ENCODE measurements at regions not wholly inside any gene's neighbourhood (a gene's known extent, or its start where the extent isn't known, plus 50 kb on each side); places are given as distances from the start of the nearest gene placed in this dataset.

- in situ Hi-C loops (cut with MboI): no loop called here
- TF ChIP-seq EZH2phosphoT487 (IDR thresholded peaks at IDR 0.05; ENCODE audit: insufficient read depth, low read depth): no peak
- no peak for TF ChIP-seq EZH2 (IDR thresholded peaks at IDR 0.05; ENCODE audit: insufficient read depth, poor library complexity, severe bottlenecking)
Measured at GRCh38 chr16:7124242-7124641, 208.4 kb upstream of the RBFOX1 start.

GRCh38 chr16:7116734-7117133, 215.9 kb upstream of the RBFOX1 start:
- Histone ChIP-seq H3K27me3 (replicated peaks; ENCODE audit: insufficient read depth) (no peaks in the 10 kb centered on the region), H3K79me2 (ENCODE audit: insufficient read depth) (no peaks in the 10 kb centered on the region), H3K9ac (no peak overlapping the region), H3K4me1 (ENCODE audit: insufficient read depth) (no peaks in the 10 kb centered on the region), H3K36me3 (ENCODE audit: low read depth) (no peaks in the 10 kb centered on the region), H3F3A (ENCODE audit: insufficient read depth) (no peaks in the 10 kb centered on the region), H3K9me2 (ENCODE audit: insufficient read depth) (no peaks in the 10 kb centered on the region), H3K9me3 (ENCODE audit: low read depth) (no peaks in the 10 kb centered on the region), H3K4me3 (no peak overlapping the region), H4K20me1 (ENCODE audit: insufficient read depth) (no peaks in the 10 kb centered on the region), H3K27ac (no peak overlapping the region), H2AFZ (no peak overlapping the region), H3K4me2 (ENCODE audit: unreplicated experiment) (no peak overlapping the region)
- in situ Hi-C loops (cut with MboI): no loop called here
- WGBS, 2 experiments (ENCODE audit: low coverage in 1 of 2, low lambda C conversion rate in 2 of 2, missing lambda C conversion rate in 2 of 2): 16 to 20% methylated on average over 3 of the region's 3 CpGs
- no peak for DNase-seq
- TF ChIP-seq EZH2 (IDR thresholded peaks at IDR 0.05; ENCODE audit: insufficient read depth, poor library complexity, severe bottlenecking) (no peak), EZH2phosphoT487 (IDR thresholded peaks at IDR 0.05; ENCODE audit: insufficient read depth, low read depth) (no peak)

More at GRCh38 chr16:7124242-7124641, 208.4 kb upstream of the RBFOX1 start:
- no peak overlapping the region for H3K4me3 ChIP-seq
- no peaks in the 10 kb centered on the region for H3K9me2 ChIP-seq (ENCODE audit: insufficient read depth)
- no peak overlapping the region for H3K4me2 ChIP-seq (ENCODE audit: unreplicated experiment)
- no peaks in the 10 kb centered on the region for H3F3A ChIP-seq (ENCODE audit: insufficient read depth)
- H3K27me3 ChIP-seq (replicated peaks; ENCODE audit: insufficient read depth): no peaks in the 10 kb centered on the region
- 22 to 42% methylated on average over 1 to 2 of the region's 2 CpGs for WGBS, 2 experiments (ENCODE audit: low coverage in 1 of 2, low lambda C conversion rate in 2 of 2, missing lambda C conversion rate in 2 of 2)
- no peak for DNase-seq
- H3K27ac ChIP-seq: no peak overlapping the region
- no peaks in the 10 kb centered on the region for H3K79me2 ChIP-seq (ENCODE audit: insufficient read depth)
- H3K4me1 ChIP-seq (ENCODE audit: insufficient read depth): no peaks in the 10 kb centered on the region
- no peak overlapping the region for H2AFZ ChIP-seq
- no peak overlapping the region for H3K9ac ChIP-seq
- H3K9me3 ChIP-seq (ENCODE audit: low read depth): no peaks in the 10 kb centered on the region
- H4K20me1 ChIP-seq (ENCODE audit: insufficient read depth): no peaks in the 10 kb centered on the region
- no peaks in the 10 kb centered on the region for H3K36me3 ChIP-seq (ENCODE audit: low read depth)

- no peak for DNase-seq
- in situ Hi-C loops (cut with MboI): no loop called here
Measured at GRCh38 chr16:7115898-7116297, 216.7 kb upstream of the RBFOX1 start.

GRCh38 chr16:7113949-7114348, 218.7 kb upstream of the RBFOX1 start:
- H4K20me1 ChIP-seq (ENCODE audit: insufficient read depth): no peaks in the 10 kb centered on the region
- H3K36me3 ChIP-seq (ENCODE audit: low read depth): no peaks in the 10 kb centered on the region
- TF ChIP-seq EZH2phosphoT487 (IDR thresholded peaks at IDR 0.05; ENCODE audit: insufficient read depth, low read depth) (no peak), EZH2 (IDR thresholded peaks at IDR 0.05; ENCODE audit: insufficient read depth, poor library complexity, severe bottlenecking) (no peak)
- H3K27ac ChIP-seq: no peak overlapping the region
- H3K9ac ChIP-seq: no peak overlapping the region
- H3K9me3 ChIP-seq (ENCODE audit: low read depth): no peaks in the 10 kb centered on the region
- no peak for DNase-seq
- H3K79me2 ChIP-seq (ENCODE audit: insufficient read depth): no peaks in the 10 kb centered on the region
- in situ Hi-C loops (cut with MboI): no loop called here
- H3K4me1 ChIP-seq (ENCODE audit: insufficient read depth): no peaks in the 10 kb centered on the region
- H3F3A ChIP-seq (ENCODE audit: insufficient read depth): no peaks in the 10 kb centered on the region
- no peak overlapping the region for H3K4me3 ChIP-seq
- WGBS, 2 experiments (ENCODE audit: low coverage in 1 of 2, low lambda C conversion rate in 2 of 2, missing lambda C conversion rate in 2 of 2): 7 to 11% methylated on average over 2 of the region's 2 CpGs
- no peak overlapping the region for H3K4me2 ChIP-seq (ENCODE audit: unreplicated experiment)
- H3K27me3 ChIP-seq (replicated peaks; ENCODE audit: insufficient read depth): no peaks in the 10 kb centered on the region
- H2AFZ ChIP-seq: no peak overlapping the region
- H3K9me2 ChIP-seq (ENCODE audit: insufficient read depth): no peaks in the 10 kb centered on the region

More at GRCh38 chr16:7115898-7116297, 216.7 kb upstream of the RBFOX1 start:
- Histone ChIP-seq H3K4me3 (no peak overlapping the region), H3K4me1 (ENCODE audit: insufficient read depth) (no peaks in the 10 kb centered on the region), H3K79me2 (ENCODE audit: insufficient read depth) (no peaks in the 10 kb centered on the region), H2AFZ (no peak overlapping the region), H3K27me3 (replicated peaks; ENCODE audit: insufficient read depth) (no peaks in the 10 kb centered on the region), H4K20me1 (ENCODE audit: insufficient read depth) (no peaks in the 10 kb centered on the region), H3K27ac (no peak overlapping the region), H3F3A (ENCODE audit: insufficient read depth) (no peaks in the 10 kb centered on the region), H3K36me3 (ENCODE audit: low read depth) (no peaks in the 10 kb centered on the region), H3K4me2 (ENCODE audit: unreplicated experiment) (no peak overlapping the region), H3K9me2 (ENCODE audit: insufficient read depth) (no peaks in the 10 kb centered on the region), H3K9me3 (ENCODE audit: low read depth) (no peaks in the 10 kb centered on the region), H3K9ac (no peak overlapping the region)
- 14 to 15% methylated on average over 5 of the region's 5 CpGs for WGBS, 2 experiments (ENCODE audit: low coverage in 1 of 2, low lambda C conversion rate in 2 of 2, missing lambda C conversion rate in 2 of 2)
- TF ChIP-seq EZH2phosphoT487 (IDR thresholded peaks at IDR 0.05; ENCODE audit: insufficient read depth, low read depth) (no peak), EZH2 (IDR thresholded peaks at IDR 0.05; ENCODE audit: insufficient read depth, poor library complexity, severe bottlenecking) (no peak)

- Histone ChIP-seq H3F3A (ENCODE audit: insufficient read depth) (no peaks in the 10 kb centered on the region), H3K4me2 (ENCODE audit: unreplicated experiment) (no peak overlapping the region), H3K79me2 (ENCODE audit: insufficient read depth) (no peaks in the 10 kb centered on the region), H3K9me3 (ENCODE audit: low read depth) (no peaks in the 10 kb centered on the region), H3K36me3 (ENCODE audit: low read depth) (no peaks in the 10 kb centered on the region), H3K9me2 (ENCODE audit: insufficient read depth) (no peaks in the 10 kb centered on the region), H3K4me3 (no peak overlapping the region), H2AFZ (no peak overlapping the region), H3K4me1 (ENCODE audit: insufficient read depth) (no peaks in the 10 kb centered on the region), H3K27me3 (replicated peaks; ENCODE audit: insufficient read depth) (no peaks in the 10 kb centered on the region), H4K20me1 (ENCODE audit: insufficient read depth) (no peaks in the 10 kb centered on the region), H3K9ac (no peak overlapping the region), H3K27ac (no peak overlapping the region)
- DNase-seq: no peak
- in situ Hi-C loops (cut with MboI): no loop called here
- 36 to 42% methylated on average over 2 of the region's 2 CpGs for WGBS, 2 experiments (ENCODE audit: low coverage in 1 of 2, low lambda C conversion rate in 2 of 2, missing lambda C conversion rate in 2 of 2)
- TF ChIP-seq EZH2 (IDR thresholded peaks at IDR 0.05; ENCODE audit: insufficient read depth, poor library complexity, severe bottlenecking): no peak
- no peak for TF ChIP-seq EZH2phosphoT487 (IDR thresholded peaks at IDR 0.05; ENCODE audit: insufficient read depth, low read depth)
Measured at GRCh38 chr16:7113395-7113794, 219.2 kb upstream of the RBFOX1 start.

Data from GM23248 (cell line).